ENCODE measurements at regions not wholly inside any gene's neighbourhood (a gene's known extent, or its start where the extent isn't known, plus 50 kb on each side); places are given as distances from the start of the nearest gene placed in this dataset.

GRCh38 chr2:71779774-71780105 is 326.4 kb downstream of the DYSF start:
- Histone ChIP-seq H3K18ac (ENCODE audit: low read length) (no peak overlapping the region), H3K4me1 (ENCODE audit: control insufficient read depth in 1 of 2, insufficient read depth in 2 of 2, low read length in 2 of 2) (peaks cover 2 to 3% of the 10 kb centered on the region in 2 experiments), H3K9ac (ENCODE audit: low read length) (no peak overlapping the region), H2BK12ac (ENCODE audit: low read length) (no peak overlapping the region), H3K36me3 (ENCODE audit: control insufficient read depth in 1 of 2, insufficient read depth in 2 of 2, low read length in 2 of 2) (no peaks in the 10 kb centered on the region), H2BK120ac (ENCODE audit: insufficient read depth, low read length, poor library complexity) (no peak overlapping the region), H2AK5ac (ENCODE audit: low read length) (no peak overlapping the region), H3K79me2 (ENCODE audit: control insufficient read depth, insufficient read depth, low read length, poor library complexity) (no peaks in the 10 kb centered on the region), H3K4me3 (ENCODE audit: low read depth, low read length) (no peak overlapping the region), H3K27ac (ENCODE audit: low read depth, low read length) (no peak overlapping the region), H3K79me1 (ENCODE audit: low read length) (peaks cover 2% of the 10 kb centered on the region), H3K23ac (ENCODE audit: low read length) (no peak overlapping the region), H3K9me3 (ENCODE audit: insufficient read depth, low read depth, low read length) (no peaks in the 10 kb centered on the region), H4K12ac (ENCODE audit: low read depth, low read length) (no peak overlapping the region), H4K91ac (ENCODE audit: low read depth, low read length) (no peak overlapping the region), H3K4ac (ENCODE audit: low read depth, low read length) (no peak overlapping the region), H4K8ac (ENCODE audit: low read depth, low read length) (no peak overlapping the region), H2AFZ (ENCODE audit: insufficient read depth, low read length, poor library complexity) (no peak overlapping the region), H3K14ac (ENCODE audit: low read length) (no peak overlapping the region), H2BK5ac (ENCODE audit: low read depth, low read length, poor library complexity) (no peak overlapping the region), H3K4me2 (ENCODE audit: low read length) (no peak overlapping the region), H3K27me3 (ENCODE audit: insufficient read depth, low read length) (no peaks in the 10 kb centered on the region)
- DNase-seq, result no peak

- Histone ChIP-seq H4K91ac (ENCODE audit: low read depth, low read length) (no peak overlapping the region), H3K9ac (ENCODE audit: low read length) (no peak overlapping the region), H2AK5ac (ENCODE audit: low read length) (no peak overlapping the region), H3K23ac (ENCODE audit: low read length) (no peak overlapping the region), H3K27ac (ENCODE audit: low read depth, low read length) (no peak overlapping the region), H2BK5ac (ENCODE audit: low read depth, low read length, poor library complexity) (no peak overlapping the region), H3K79me2 (ENCODE audit: control insufficient read depth, insufficient read depth, low read length, poor library complexity) (no peaks in the 10 kb centered on the region), H3K18ac (ENCODE audit: low read length) (no peak overlapping the region), H3K4me3 (ENCODE audit: low read depth, low read length) (no peak overlapping the region), H3K9me3 (ENCODE audit: insufficient read depth, low read depth, low read length) (no peaks in the 10 kb centered on the region), H3K27me3 (ENCODE audit: insufficient read depth, low read length) (no peaks in the 10 kb centered on the region), H2AFZ (ENCODE audit: insufficient read depth, low read length, poor library complexity) (no peak overlapping the region), H3K4me2 (ENCODE audit: low read length) (no peak overlapping the region), H3K4me1 (ENCODE audit: control insufficient read depth in 1 of 2, insufficient read depth in 2 of 2, low read length in 2 of 2) (no peaks in the 10 kb centered on the region), H2BK12ac (ENCODE audit: low read length) (no peak overlapping the region), H3K14ac (ENCODE audit: low read length) (no peak overlapping the region), H3K4ac (ENCODE audit: low read depth, low read length) (no peak overlapping the region), H3K36me3 (ENCODE audit: control insufficient read depth in 1 of 2, insufficient read depth in 2 of 2, low read length in 2 of 2) (no peaks in the 10 kb centered on the region), H3K79me1 (ENCODE audit: low read length) (no peaks in the 10 kb centered on the region), H2BK120ac (ENCODE audit: insufficient read depth, low read length, poor library complexity) (no peak overlapping the region), H4K8ac (ENCODE audit: low read depth, low read length) (no peak overlapping the region), H4K12ac (ENCODE audit: low read depth, low read length) (no peak overlapping the region)
- no CpG with 5 or more reads among the region's 8 CpGs for WGBS (ENCODE audit: extremely low coverage, insufficient coverage, insufficient read length)
- no peak for DNase-seq
Observed at GRCh38 chr2:71778936-71779773, 325.8 kb downstream of the DYSF start.

GRCh38 chr2:71778514-71778913 is 325.2 kb downstream of the DYSF start:
- Histone ChIP-seq H3K4me2 (ENCODE audit: low read length) (no peak overlapping the region), H3K9ac (ENCODE audit: low read length) (no peak overlapping the region), H2BK120ac (ENCODE audit: insufficient read depth, low read length, poor library complexity) (no peak overlapping the region), H3K4me1 (ENCODE audit: control insufficient read depth in 1 of 2, insufficient read depth in 2 of 2, low read length in 2 of 2) (no peaks in the 10 kb centered on the region), H3K18ac (ENCODE audit: low read length) (no peak overlapping the region), H3K27ac (ENCODE audit: low read depth, low read length) (no peak overlapping the region), H3K9me3 (ENCODE audit: insufficient read depth, low read depth, low read length) (no peaks in the 10 kb centered on the region), H3K36me3 (ENCODE audit: control insufficient read depth in 1 of 2, insufficient read depth in 2 of 2, low read length in 2 of 2) (no peaks in the 10 kb centered on the region), H3K79me2 (ENCODE audit: control insufficient read depth, insufficient read depth, low read length, poor library complexity) (no peaks in the 10 kb centered on the region), H3K14ac (ENCODE audit: low read length) (no peak overlapping the region), H4K12ac (ENCODE audit: low read depth, low read length) (no peak overlapping the region), H3K4me3 (ENCODE audit: low read depth, low read length) (no peak overlapping the region), H2BK5ac (ENCODE audit: low read depth, low read length, poor library complexity) (no peak overlapping the region), H3K79me1 (ENCODE audit: low read length) (no peaks in the 10 kb centered on the region), H2BK12ac (ENCODE audit: low read length) (no peak overlapping the region), H3K4ac (ENCODE audit: low read depth, low read length) (no peak overlapping the region), H2AFZ (ENCODE audit: insufficient read depth, low read length, poor library complexity) (no peak overlapping the region), H2AK5ac (ENCODE audit: low read length) (no peak overlapping the region), H3K27me3 (ENCODE audit: insufficient read depth, low read length) (no peaks in the 10 kb centered on the region), H4K8ac (ENCODE audit: low read depth, low read length) (no peak overlapping the region), H3K23ac (ENCODE audit: low read length) (no peak overlapping the region), H4K91ac (ENCODE audit: low read depth, low read length) (no peak overlapping the region)
- WGBS (ENCODE audit: extremely low coverage, insufficient coverage, insufficient read length), result no CpG with 5 or more reads among the region's 2 CpGs
- DNase-seq, result no peak

- Histone ChIP-seq H4K8ac (ENCODE audit: low read depth, low read length) (no peak overlapping the region), H3K4ac (ENCODE audit: low read depth, low read length) (no peak overlapping the region), H3K79me2 (ENCODE audit: control insufficient read depth, insufficient read depth, low read length, poor library complexity) (no peaks in the 10 kb centered on the region), H2BK5ac (ENCODE audit: low read depth, low read length, poor library complexity) (no peak overlapping the region), H3K4me2 (ENCODE audit: low read length) (no peak overlapping the region), H3K36me3 (ENCODE audit: control insufficient read depth in 1 of 2, insufficient read depth in 2 of 2, low read length in 2 of 2) (no peaks in the 10 kb centered on the region), H3K27ac (ENCODE audit: low read depth, low read length) (no peak overlapping the region), H3K18ac (ENCODE audit: low read length) (no peak overlapping the region), H3K27me3 (ENCODE audit: insufficient read depth, low read length) (no peaks in the 10 kb centered on the region), H4K91ac (ENCODE audit: low read depth, low read length) (no peak overlapping the region), H3K9me3 (ENCODE audit: insufficient read depth, low read depth, low read length) (no peaks in the 10 kb centered on the region), H2BK120ac (ENCODE audit: insufficient read depth, low read length, poor library complexity) (no peak overlapping the region), H2BK12ac (ENCODE audit: low read length) (no peak overlapping the region), H3K4me3 (ENCODE audit: low read depth, low read length) (no peak overlapping the region), H2AFZ (ENCODE audit: insufficient read depth, low read length, poor library complexity) (no peak overlapping the region), H4K12ac (ENCODE audit: low read depth, low read length) (no peak overlapping the region), H3K23ac (ENCODE audit: low read length) (no peak overlapping the region), H3K79me1 (ENCODE audit: low read length) (no peaks in the 10 kb centered on the region), H2AK5ac (ENCODE audit: low read length) (no peak overlapping the region), H3K14ac (ENCODE audit: low read length) (no peak overlapping the region), H3K4me1 (ENCODE audit: control insufficient read depth in 1 of 2, insufficient read depth in 2 of 2, low read length in 2 of 2) (no peaks in the 10 kb centered on the region), H3K9ac (ENCODE audit: low read length) (no peak overlapping the region)
- no peak for DNase-seq
- no CpG with 5 or more reads among the region's 4 CpGs for WGBS (ENCODE audit: extremely low coverage, insufficient coverage, insufficient read length)
Observed at GRCh38 chr2:71777946-71778345, 324.6 kb downstream of the DYSF start.
